ENCODE measurements at regions not wholly inside any gene's neighbourhood (a gene's known extent, or its start where the extent isn't known, plus 50 kb on each side); places are given as distances from the start of the nearest gene placed in this dataset.

DNA sequence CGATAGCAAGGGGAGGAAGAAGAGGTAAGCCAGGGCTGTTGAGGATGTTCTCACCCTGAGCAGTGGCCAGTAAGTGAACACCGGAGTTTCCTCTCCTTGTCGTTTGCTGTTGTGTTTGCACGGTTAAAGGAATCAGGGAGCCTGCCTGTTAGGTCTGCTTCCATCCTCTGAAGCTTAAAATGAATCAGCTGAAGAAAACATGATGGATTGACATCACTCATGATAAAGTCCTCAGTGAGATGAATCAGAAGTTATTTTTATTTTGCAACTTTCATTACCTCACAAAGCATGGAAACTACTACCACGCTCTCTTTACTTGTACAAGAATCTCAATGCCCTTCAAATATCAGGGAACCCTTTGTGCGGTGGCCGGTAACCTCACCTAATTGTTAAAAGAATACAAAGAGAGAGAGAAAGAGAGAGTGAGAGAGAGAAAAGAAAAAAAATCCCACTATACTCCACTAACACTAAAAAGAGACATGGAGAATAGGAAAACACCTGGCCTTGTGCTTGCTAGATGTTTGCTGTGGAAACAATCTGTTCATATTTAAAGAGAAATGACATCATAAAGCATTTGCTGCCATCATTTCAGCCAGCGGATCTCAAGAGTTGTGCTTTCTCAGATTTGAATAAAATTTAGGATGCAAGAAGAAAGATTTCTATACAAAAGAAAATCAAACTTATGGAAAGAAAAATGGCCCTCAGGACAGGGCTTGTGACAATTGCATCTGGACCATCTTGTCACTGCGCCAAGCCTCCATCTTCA lies 441.6 kb upstream of the SALL1 start:
- TF ChIP-seq, protein P1, sequence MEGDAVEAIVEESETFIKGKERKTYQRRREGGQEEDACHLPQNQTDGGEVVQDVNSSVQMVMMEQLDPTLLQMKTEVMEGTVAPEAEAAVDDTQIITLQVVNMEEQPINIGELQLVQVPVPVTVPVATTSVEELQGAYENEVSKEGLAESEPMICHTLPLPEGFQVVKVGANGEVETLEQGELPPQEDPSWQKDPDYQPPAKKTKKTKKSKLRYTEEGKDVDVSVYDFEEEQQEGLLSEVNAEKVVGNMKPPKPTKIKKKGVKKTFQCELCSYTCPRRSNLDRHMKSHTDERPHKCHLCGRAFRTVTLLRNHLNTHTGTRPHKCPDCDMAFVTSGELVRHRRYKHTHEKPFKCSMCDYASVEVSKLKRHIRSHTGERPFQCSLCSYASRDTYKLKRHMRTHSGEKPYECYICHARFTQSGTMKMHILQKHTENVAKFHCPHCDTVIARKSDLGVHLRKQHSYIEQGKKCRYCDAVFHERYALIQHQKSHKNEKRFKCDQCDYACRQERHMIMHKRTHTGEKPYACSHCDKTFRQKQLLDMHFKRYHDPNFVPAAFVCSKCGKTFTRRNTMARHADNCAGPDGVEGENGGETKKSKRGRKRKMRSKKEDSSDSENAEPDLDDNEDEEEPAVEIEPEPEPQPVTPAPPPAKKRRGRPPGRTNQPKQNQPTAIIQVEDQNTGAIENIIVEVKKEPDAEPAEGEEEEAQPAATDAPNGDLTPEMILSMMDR (IDR thresholded peaks at IDR 0.05; ENCODE audit: insufficient read depth, missing control alignments) = no peak
- FAIRE-seq (no peak), DNase-seq (ENCODE audit: insufficient read length, low spot score) (no peak)

DNA sequence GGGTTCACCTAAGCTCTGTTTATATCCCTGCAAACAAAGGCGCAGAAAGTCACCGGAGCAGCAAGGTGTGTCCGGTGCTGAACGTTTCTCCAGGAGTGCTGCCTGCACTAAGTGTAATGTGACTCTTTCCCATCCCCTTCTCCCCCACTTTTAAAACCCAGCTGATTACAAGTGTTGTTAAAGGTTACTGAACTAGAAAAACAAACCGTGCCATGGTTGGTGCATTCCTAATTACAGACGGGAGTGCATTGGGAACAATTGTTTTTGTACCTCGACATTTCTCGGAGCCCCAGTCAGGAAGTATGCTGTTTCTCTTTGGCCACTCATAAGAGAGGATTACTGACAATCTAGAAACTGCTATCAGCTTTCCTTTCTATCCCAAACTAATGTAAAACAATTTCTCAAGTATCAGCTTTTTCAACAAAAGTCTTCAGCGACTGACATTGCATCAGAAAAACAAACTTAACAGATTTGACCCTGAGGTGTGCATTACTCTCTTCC lies 441.0 kb upstream of the SALL1 start:
- FAIRE-seq (no peak), DNase-seq (ENCODE audit: insufficient read length, low spot score) (no peak)
- TF ChIP-seq, protein P1 (IDR thresholded peaks at IDR 0.05; ENCODE audit: insufficient read depth, missing control alignments) = no peak

DNA sequence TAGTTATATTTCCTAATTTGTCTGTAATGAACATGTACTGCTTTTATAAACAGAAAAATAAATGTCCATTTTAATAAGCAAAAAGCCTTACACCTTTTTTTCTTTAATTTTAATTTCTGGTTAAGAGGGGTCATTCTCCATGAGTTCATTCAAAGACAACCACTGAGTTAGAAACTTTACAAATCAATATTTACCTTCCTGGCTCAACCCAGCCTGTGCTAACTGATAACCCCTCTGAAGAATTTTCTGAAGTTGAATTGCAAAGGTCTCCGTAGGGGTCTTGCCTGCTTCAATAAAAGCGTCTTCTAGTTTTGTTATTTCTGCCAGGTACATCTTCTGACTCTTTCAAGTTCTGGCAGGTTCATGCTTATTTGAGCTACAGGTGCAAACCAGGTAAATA lies 440.4 kb upstream of the SALL1 start:
- no peak for DNase-seq (ENCODE audit: insufficient read length, low spot score)
- FAIRE-seq = no peak
- TF ChIP-seq, protein P1 (IDR thresholded peaks at IDR 0.05; ENCODE audit: insufficient read depth, missing control alignments) = no peak

DNA sequence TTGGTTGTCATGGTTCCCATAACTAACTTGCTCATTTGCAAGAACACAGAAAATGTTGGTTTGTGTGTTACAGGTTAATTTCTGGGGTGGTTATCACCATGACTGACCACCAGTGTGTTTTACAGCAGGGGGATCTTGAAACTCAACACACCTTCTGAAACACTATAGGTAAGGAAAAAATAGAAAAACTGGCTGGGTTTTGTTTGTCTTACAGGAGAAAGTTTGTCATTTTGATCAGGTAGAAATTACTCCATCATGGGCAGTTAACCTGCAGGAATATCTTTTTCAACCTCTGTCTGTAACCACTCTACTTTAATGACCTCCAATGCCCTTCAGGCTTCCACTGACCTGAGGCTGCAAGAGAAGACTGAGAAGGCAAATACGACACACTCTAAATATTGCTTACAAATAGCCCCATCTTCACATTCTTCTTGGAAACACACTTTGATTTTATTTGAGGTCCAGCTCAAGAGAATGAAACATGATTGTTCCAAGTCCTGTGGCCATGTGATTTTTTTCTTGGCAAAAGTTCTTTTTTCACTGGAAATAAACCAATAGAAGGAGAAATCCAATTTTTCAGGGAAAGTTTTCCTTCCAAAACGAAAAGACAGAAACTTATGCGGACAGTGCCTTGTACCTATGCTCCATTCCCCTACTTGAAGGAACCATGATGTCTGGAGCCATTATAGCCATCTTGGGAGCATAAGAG lies 428.7 kb upstream of the SALL1 start:
- FAIRE-seq (no peak), DNase-seq (ENCODE audit: insufficient read length, low spot score) (no peak)
- TF ChIP-seq, protein P1 (IDR thresholded peaks at IDR 0.05; ENCODE audit: insufficient read depth, missing control alignments) = no peak

DNA sequence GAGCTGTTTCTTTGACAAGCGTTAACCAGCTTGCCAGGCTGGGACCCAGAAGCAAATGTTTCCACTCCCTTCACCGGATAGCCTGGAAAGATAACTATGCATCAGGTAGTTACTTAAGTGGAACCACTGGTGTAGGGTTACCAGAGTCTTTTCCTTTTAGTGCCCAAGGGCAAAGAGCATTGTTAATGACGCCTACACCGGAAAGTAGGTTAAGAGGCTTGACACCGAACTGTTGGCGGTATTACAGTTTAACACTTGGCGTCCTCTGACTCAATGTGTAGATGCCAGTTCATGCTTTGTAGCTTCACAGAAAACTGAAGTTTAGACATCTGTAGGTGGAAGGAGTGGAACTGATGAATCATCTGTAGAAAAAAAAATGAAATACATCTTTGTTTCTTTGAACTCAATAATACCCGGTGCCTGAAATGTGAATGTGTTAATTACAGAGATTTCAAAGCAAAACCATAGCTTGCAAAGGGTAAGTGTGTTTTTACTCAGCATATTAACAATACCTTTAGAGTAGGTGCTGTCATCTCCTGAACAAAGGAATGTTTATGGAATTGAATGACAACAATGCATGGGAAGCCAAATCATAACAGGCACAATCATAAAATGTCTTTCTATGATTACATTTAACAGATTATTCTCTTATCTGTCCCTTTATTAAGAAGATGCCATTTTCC lies 426.7 kb upstream of the SALL1 start:
- FAIRE-seq (no peak), DNase-seq (ENCODE audit: insufficient read length, low spot score) (no peak)
- TF ChIP-seq, protein P1 (IDR thresholded peaks at IDR 0.05; ENCODE audit: insufficient read depth, missing control alignments) = no peak

DNA sequence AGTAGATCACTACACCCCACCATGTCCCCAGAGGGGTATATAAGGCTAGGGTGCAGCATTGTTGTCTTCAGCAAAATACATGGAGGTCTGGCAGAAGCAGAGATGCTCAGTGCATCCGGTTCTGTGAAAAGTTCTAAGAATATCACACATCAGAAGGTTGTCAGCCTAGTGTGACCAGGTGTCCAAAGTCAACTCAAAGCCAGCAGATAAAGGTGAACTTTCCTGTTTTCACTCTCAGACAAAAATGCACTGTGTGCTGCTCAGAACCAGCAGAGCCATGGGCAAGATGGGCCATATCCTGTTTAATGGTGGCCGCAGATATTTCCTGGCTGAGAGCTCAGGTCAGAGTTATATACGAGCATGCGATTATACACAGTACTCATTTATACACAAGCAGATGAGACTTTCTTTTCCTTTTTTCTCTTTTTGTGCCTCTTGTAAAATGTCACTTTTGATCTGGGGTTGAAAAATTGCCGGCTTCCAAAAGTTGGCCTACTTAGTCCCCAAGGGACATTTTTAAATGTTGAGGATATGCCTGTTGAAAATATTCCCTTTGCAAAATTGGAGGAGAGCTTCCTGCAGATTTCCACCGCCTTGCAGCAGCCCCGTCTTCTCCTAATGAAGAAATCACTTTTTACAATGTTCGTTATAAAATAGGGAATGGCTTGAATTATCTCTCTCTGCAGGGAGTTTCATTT lies 425.6 kb upstream of the SALL1 start:
- FAIRE-seq (no peak), DNase-seq (ENCODE audit: insufficient read length, low spot score) (no peak)
- TF ChIP-seq, protein P1 (IDR thresholded peaks at IDR 0.05; ENCODE audit: insufficient read depth, missing control alignments) = no peak
